HG03432 (cell line): ENCODE measurements at regions not wholly inside any gene's neighbourhood (a gene's known extent, or its start where the extent isn't known, plus 50 kb on each side); places are given as distances from the start of the nearest gene placed in this dataset.
"Not testable (repeated sequence)": the region's sequence is repeated elsewhere in the genome, so short reads cannot be mapped to it uniquely, and the experiment has no call there.

Source experiments
- ATAC-seq: cut with Tn5 transposase; IDR thresholded peaks from one replicate; pipeline ENCODE4 v1.9.1; 2021; ENCODE audit warnings: mild to moderate bottlenecking, moderate library complexity; ENCODE audit not compliant: unreplicated experiment

DNA sequence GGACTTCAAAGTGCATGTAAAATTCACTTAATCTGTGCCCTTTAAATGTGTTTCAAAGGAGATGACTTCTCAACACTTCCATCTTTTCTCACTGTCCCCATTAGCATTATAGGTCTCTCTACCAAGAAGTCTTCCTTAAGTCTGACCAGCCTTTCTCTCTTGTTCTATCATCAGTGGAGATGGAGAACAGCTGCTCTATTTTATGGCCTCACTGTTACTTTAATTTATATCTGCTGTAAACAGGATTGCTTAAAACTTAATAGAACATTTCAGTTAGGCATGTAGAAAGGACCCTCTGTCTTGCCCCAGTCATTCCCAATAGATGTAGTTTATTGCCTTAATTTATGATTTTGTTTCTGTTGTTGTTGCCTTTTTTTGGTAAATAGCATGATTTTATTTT lies 86.0 kb upstream of the CDC42EP3 start:
- not testable (repeated sequence) for ATAC-seq

- ATAC-seq, result not testable (repeated sequence)
Observed at GRCh38 chr2:37758141-37758601, 86.7 kb upstream of the CDC42EP3 start.

DNA sequence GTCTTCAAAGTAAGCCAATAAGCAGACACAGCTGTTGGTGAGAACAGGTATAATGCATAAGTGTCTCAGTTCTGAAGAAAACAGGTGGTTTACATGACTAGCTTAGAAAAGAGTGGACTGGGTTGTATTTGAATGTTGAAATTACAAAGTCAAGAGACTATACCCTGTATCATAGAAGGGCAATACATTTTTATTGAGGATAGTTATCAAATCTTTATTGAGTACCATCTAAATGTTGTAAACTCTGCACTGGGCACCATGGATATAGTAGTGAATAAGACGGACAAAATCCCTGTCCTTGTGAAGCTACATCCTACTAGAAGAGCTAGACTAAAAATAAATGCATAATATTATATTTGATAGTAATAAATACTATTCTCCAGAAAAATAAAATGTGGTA lies 88.5 kb upstream of the CDC42EP3 start:
- ATAC-seq, result not testable (repeated sequence)

GRCh38 chr2:37760471-37760870 lies 89.0 kb upstream of the CDC42EP3 start:
- ATAC-seq, result no peak

DNA sequence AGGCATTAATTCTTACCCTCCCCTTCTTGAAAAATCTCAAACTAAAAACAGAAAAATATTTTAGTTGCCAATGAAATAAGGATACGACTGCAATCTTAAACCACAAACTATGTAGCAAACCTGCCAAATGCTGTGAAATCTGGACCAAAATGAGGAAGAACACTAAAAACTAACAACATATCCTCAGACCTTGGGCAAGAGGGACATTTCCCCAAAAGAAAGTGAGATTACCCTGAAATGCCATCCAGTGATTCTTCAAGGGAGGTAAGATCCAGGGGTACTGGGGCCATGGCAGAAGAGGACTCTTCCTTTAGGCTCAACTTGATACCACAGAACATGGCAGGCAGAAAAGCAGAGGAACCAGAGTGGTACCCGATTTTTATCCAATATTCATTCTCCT lies 90.8 kb upstream of the CDC42EP3 start:
- not testable (repeated sequence) for ATAC-seq

DNA sequence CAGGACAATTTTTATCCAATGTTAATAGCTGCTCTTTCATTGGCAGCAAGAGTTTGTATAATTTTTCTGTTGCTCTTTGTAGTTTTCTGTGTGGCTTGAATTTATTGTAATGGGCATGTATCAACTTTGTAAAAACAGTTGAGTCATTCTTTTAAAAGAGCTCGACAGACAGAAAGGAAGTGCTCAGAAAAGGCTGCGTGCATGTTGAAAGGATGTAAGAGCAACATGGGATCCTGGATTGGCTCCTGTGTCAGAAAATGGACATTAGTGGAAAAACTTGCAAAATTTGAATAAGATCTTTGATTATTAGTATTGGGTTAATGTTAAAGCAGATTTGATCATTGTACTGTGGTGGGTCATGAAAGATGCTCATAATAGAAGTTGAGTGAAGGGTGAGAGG lies 93.3 kb upstream of the CDC42EP3 start:
- ATAC-seq, result no peak

GRCh38 chr2:37766106-37766505 lies 94.7 kb upstream of the CDC42EP3 start:
- no peak for ATAC-seq

GRCh38 chr2:37767046-37767445 lies 95.6 kb upstream of the CDC42EP3 start:
- ATAC-seq, result no peak

DNA sequence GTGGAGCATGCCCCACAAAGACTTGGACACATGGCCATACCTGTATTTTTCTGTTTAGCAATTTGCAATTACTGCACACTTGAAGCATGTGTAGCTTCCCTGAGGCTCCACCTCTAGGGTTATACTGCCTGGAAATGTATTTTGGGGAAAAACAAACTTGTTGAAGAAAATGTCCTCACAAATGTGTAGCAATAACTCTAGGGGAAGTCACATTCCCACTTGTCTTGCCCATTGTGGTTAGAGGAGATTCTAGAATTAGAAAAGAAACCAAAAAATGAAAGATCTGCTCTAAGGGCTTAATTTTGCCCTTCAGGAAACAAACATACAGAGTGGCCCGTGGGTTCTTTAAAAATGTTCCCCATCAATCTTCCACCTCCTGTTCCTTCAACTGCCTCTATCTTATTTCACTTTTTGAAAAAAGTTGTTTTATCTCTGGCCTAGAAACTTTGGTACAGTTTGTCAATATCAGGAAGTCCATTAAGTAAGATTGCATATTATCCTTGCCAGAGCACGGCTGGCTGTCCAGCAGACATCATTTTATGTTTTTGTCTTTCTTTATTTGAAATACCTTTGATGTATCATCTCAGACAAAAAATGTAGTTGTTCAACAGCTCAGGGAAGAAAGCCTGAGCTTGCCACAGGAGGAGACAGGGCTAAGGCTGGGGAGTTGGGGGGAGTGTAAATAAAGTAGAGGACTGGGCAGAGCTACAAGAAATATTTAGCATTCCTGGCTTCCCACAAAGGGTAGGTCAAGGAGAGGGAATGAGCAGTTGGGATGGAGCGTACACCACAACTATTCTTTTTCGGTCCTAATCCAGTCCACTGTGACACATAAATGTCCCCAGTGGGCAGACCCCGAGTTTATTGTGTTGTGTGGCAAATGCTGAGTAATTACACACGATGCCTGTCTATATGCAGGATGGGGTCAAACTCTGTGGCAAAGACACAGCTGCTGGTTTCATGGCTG lies 96.8 kb upstream of the CDC42EP3 start:
- ATAC-seq, result no peak

DNA sequence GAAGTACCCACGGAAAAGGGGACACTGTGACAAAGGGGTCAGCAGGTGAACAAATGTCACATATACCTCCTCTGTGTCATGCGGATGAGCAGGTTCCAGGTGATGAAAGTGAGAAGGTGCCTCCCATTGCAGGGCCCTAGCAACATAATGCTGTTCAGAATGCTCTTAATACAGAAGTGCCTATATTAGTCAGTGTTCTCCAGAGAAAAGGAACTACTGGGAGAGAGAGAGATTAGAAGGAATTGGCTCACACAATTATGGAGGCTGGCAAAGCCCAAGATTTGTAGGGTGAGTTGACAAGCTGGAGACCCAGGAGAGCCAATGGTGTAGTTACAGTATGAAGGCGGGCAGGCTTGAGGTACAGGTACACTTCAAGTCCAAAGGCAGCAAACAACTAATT lies 98.1 kb upstream of the CDC42EP3 start:
- ATAC-seq, result no peak

DNA sequence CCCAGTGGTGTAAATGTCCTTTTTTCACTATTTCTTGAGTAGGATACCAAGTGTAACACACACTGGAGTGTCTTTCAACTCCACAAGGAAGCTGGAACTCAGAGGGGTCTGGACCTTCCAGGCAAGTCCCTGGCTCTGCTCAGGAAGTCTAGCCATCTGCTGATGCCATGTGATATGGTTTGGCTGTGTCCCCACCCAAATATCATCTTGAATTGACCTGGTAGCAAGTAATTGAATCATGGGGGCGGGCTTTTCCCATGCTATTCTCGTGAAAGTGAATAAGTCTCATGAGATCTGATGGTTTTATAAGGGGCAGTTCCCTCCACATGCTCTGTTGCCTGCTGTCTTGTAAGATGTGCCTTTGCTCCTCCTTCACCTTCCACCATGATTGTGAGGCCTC lies 99.4 kb upstream of the CDC42EP3 start:
- ATAC-seq, result no peak

DNA sequence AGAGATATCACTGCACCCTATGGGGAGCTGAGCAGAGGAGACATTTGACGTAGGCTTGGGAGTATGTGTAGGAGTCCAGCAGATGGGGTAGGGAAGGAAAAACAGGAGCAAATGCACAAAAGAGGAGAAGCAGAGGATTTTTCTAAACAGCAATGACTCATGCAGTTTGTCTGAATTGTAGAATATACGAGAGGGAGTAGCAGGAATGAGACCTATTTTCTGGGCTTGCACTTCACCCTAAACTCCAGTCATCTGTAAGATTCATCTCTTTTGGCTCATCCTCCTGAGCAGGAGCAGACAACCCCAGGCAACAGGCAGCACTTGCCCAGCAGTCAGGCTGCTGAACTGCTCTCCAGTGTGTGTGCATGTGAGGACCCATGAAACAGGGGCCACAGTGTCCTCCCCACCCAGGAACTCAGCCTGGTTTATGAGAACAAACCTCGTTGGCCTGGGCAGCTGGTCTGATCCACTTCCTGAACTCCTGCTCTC lies 100.2 kb upstream of the CDC42EP3 start:
- no peak for ATAC-seq

- no peak for ATAC-seq
Observed at GRCh38 chr2:37773371-37774130, 102.1 kb upstream of the CDC42EP3 start.

DNA sequence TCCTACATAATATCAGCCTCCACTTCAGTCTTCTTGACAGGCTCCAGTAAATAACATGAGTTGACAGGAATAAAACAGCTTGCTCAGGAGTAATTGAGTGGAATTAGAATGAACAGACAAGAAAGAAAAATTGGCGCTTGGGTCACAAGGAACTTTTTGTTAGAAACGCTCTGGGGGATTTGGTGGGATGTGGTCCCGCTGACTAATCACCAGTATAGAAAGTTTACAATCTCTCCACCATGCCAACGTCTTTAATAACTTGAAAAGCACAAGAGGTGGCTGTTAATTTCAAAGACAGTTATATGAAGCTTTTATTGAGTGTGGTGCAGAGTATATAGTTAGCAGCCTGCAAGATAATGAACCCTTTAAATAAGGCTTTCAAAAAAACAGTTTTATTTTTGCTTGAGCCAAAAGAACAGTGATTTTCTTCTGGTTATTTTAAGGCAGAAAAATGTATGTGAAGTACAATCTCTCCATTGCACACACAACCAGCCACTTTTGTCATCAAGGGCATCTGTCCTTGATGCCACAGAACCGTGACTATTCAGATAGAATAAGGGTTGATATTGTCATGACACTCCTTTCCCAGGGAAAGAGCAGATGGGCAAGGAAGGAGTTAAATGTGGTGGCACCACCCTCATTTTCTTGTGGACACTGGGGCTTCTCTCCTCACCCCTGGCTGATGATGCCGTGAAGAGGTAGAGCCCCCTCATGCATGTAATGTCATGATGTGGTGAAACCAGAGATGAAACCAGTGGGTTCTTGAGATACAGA lies 102.9 kb upstream of the CDC42EP3 start:
- not testable (repeated sequence) for ATAC-seq

- ATAC-seq, result no peak
Observed at GRCh38 chr2:37774976-37775907, 103.8 kb upstream of the CDC42EP3 start.

DNA sequence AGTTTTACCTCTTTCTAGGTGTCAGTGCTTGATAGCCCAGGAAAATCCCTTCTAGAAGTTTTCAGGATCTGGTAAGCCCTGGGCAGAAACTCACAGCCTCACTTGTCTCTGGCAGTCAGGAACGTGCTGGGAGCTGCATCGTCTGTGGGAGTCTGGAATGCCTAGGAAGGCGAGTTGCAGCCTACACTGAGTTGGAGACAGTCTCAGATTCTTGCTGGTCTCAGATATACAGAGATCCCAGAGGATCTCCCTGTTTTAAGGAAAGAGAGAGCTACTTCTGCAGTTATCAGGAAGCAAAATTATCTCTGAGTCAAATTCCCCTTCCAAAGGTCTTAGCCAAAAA lies 104.4 kb upstream of the CDC42EP3 start:
- ATAC-seq, result no peak

DNA sequence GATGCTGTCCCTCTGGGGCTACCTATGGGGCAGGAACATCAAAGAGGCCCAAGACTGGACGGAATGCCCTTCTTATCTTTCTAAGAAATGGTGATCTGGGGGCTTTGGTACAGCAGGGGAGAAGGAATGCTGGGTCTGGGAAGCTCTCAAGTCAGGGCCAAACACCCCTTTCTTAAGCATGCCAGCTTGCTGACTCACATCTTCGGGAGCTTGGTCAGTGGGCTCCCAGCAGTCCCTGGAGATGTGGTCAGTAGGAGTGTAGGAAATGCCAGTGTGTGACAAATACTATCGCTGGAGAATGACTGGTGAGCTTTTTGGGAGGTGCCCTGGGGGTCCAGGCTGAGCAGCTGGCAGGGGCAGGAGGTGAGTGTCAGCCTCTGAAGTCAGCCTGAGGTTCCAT lies 105.0 kb upstream of the CDC42EP3 start:
- ATAC-seq, result no peak

- ATAC-seq, result no peak
Observed at GRCh38 chr2:37779139-37779538, 107.7 kb upstream of the CDC42EP3 start.

GRCh38 chr2:37779611-37780386 lies 108.4 kb upstream of the CDC42EP3 start:
- no peak for ATAC-seq
